ENCODE measurements at regions not wholly inside any gene's neighbourhood (a gene's known extent, or its start where the extent isn't known, plus 50 kb on each side); places are given as distances from the start of the nearest gene placed in this dataset.

GRCh38 chr2:217466805-217467204 is 536.0 kb downstream of the TNS1 start:
- DNase-seq: peak; percentile 23

- DNase-seq: no peak
Observed at GRCh38 chr2:217466104-217466503, 536.7 kb downstream of the TNS1 start.

GRCh38 chr2:217465100-217465499 is 537.7 kb downstream of the TNS1 start:
- no peak for DNase-seq

- DNase-seq: no peak
Observed at GRCh38 chr2:217463402-217464075, 539.3 kb downstream of the TNS1 start.

- no peak for DNase-seq
Observed at GRCh38 chr2:217462121-217462520, 540.7 kb downstream of the TNS1 start.

- DNase-seq: no peak
Observed at GRCh38 chr2:217461674-217462073, 541.1 kb downstream of the TNS1 start.

GRCh38 chr2:217459680-217460405 is 543.0 kb downstream of the TNS1 start:
- DNase-seq: no peak

- DNase-seq: no peak
Observed at GRCh38 chr2:217459016-217459415, 543.8 kb downstream of the TNS1 start.

- DNase-seq: no peak
Observed at GRCh38 chr2:217456016-217456415, 546.8 kb downstream of the TNS1 start.

GRCh38 chr2:217452928-217453327 is 549.9 kb downstream of the TNS1 start:
- DNase-seq: no peak

- no peak for DNase-seq
Observed at GRCh38 chr2:217451666-217452065, 551.1 kb downstream of the TNS1 start.

- DNase-seq: peak; percentile 57
Observed at GRCh38 chr2:217449444-217449843, 553.4 kb downstream of the TNS1 start.

GRCh38 chr2:217448860-217449259 is 553.9 kb downstream of the TNS1 start:
- no peak for DNase-seq

- DNase-seq: no peak
Observed at GRCh38 chr2:217445723-217446122, 557.1 kb downstream of the TNS1 start.

- DNase-seq: no peak
Observed at GRCh38 chr2:217444932-217445331, 557.9 kb downstream of the TNS1 start.

GRCh38 chr2:217444509-217444908 is 558.3 kb downstream of the TNS1 start:
- no peak for DNase-seq

GRCh38 chr2:217443601-217444000 is 559.2 kb downstream of the TNS1 start:
- no peak for DNase-seq

- DNase-seq: no peak
Observed at GRCh38 chr2:217440000-217440399, 562.8 kb downstream of the TNS1 start.

- no peak for DNase-seq
Observed at GRCh38 chr2:217438821-217439220, 564.0 kb downstream of the TNS1 start.

GRCh38 chr2:217438136-217438535 is 564.7 kb downstream of the TNS1 start:
- DNase-seq: no peak

- DNase-seq: no peak
Observed at GRCh38 chr2:217437290-217437870, 565.4 kb downstream of the TNS1 start.

GRCh38 chr2:217436386-217436785 is 566.4 kb downstream of the TNS1 start:
- no peak for DNase-seq

GRCh38 chr2:217434180-217434975 is 568.4 kb downstream of the TNS1 start:
- peak; percentile 99 for DNase-seq

Measured in NCI-H82 (cell line).